OCI-LY7 (cell line): ENCODE measurements at regions not wholly inside any gene's neighbourhood (a gene's known extent, or its start where the extent isn't known, plus 50 kb on each side); places are given as distances from the start of the nearest gene placed in this dataset.

ENCODE experiments used
- CTCF ChIP-seq: fragments of 200-600 bp; sonication (generic); conservative IDR thresholded peaks from 2 replicates; pipeline ENCODE4 v1.5.1; 2014; ENCODE audit warnings: mild to moderate bottlenecking, antibody characterized with exemption, low read length, moderate library complexity, mixed read lengths
- EZH2phosphoT487 ChIP-seq: fragments of 200-600 bp; sonication (generic); IDR thresholded peaks from 2 replicates; pipeline ENCODE4 v1.6.1; 2018; ENCODE audit warnings: low read depth, borderline replicate concordance, mild to moderate bottlenecking, mixed run types, antibody characterized with exemption, low read length, moderate library complexity, mixed read lengths

- TF ChIP-seq CTCF (no peak), EZH2phosphoT487 (no peak)
Observed at GRCh38 chr2:15695582-15696330, 104.1 kb downstream of the DDX1 start.
